ENCODE measurements at regions not wholly inside any gene's neighbourhood (a gene's known extent, or its start where the extent isn't known, plus 50 kb on each side); places are given as distances from the start of the nearest gene placed in this dataset.

DNA sequence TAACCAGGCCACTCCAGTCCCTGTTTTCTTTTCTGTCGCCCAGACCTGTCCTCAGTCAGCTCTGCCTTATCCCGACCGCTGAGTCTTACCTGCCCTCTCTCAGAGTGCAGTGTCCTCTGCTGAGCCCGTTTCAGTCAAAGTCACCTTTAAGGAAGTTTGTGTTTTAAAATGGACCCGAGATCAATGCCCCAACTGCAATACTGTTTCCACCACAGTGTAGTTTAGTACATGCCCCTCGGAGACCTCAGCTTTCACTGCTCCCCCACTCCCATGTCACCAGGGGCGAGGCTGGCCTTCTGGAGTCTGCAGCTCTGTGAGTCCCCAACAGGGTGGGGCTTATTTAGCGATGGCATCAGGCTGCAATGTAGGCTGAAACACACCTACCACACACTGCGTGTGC lies 248.4 kb upstream of the TSHZ3 start:
- peak in 1 of 2 donors; percentile 52 for DNase-seq (ENCODE audit: low spot score in 2 of 2)

GRCh38 chr19:31598730-31599238 lies 249.5 kb upstream of the TSHZ3 start:
- H3K4me3 ChIP-seq (ENCODE audit: low read depth, poor library complexity, severe bottlenecking), result no peak overlapping the region
- intact Hi-C loops (cut with DNase I; ENCODE audit: low total_unique reads), result no loop called here
- 87 to 88% methylated on average over 2 of the region's 2 CpGs for WGBS, 2 donors
- TF ChIP-seq, protein P1, sequence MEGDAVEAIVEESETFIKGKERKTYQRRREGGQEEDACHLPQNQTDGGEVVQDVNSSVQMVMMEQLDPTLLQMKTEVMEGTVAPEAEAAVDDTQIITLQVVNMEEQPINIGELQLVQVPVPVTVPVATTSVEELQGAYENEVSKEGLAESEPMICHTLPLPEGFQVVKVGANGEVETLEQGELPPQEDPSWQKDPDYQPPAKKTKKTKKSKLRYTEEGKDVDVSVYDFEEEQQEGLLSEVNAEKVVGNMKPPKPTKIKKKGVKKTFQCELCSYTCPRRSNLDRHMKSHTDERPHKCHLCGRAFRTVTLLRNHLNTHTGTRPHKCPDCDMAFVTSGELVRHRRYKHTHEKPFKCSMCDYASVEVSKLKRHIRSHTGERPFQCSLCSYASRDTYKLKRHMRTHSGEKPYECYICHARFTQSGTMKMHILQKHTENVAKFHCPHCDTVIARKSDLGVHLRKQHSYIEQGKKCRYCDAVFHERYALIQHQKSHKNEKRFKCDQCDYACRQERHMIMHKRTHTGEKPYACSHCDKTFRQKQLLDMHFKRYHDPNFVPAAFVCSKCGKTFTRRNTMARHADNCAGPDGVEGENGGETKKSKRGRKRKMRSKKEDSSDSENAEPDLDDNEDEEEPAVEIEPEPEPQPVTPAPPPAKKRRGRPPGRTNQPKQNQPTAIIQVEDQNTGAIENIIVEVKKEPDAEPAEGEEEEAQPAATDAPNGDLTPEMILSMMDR (IDR thresholded peaks at IDR 0.05), result no peak
- no peak for TF ChIP-seq POLR2A (IDR thresholded peaks at IDR 0.05)
- DNase-seq (ENCODE audit: low spot score in 2 of 2), result no peak

More for the DNA sequence above, 248.4 kb upstream of the TSHZ3 start:
- no peak overlapping the region for H3K4me3 ChIP-seq (ENCODE audit: low read depth, poor library complexity, severe bottlenecking)
- TF ChIP-seq, protein P1 (IDR thresholded peaks at IDR 0.05), result no peak
- TF ChIP-seq POLR2A (IDR thresholded peaks at IDR 0.05), result no peak
- 82 to 90% methylated on average over 9 of the region's 9 CpGs for WGBS, 2 donors
- intact Hi-C loops (cut with DNase I; ENCODE audit: low total_unique reads), result no loop called here

- no peak overlapping the region for H3K4me3 ChIP-seq (ENCODE audit: low read depth, poor library complexity, severe bottlenecking)
- DNase-seq (ENCODE audit: low spot score in 2 of 2), result peak in 1 of 2 donors; percentile 43
- TF ChIP-seq POLR2A (IDR thresholded peaks at IDR 0.05), result no peak
- TF ChIP-seq, protein P1 (IDR thresholded peaks at IDR 0.05), result no peak
- WGBS, 2 donors, result 74 to 76% methylated on average over 10 to 11 of the region's 11 CpGs
- intact Hi-C loops (cut with DNase I; ENCODE audit: low total_unique reads), result no loop called here
Observed at GRCh38 chr19:31600731-31601295, 251.6 kb upstream of the TSHZ3 start.

- DNase-seq (ENCODE audit: low spot score in 2 of 2), result no peak
- 88 to 94% methylated on average over 9 of the region's 9 CpGs for WGBS, 2 donors
- TF ChIP-seq POLR2A (IDR thresholded peaks at IDR 0.05), result no peak
- TF ChIP-seq, protein P1 (IDR thresholded peaks at IDR 0.05), result no peak
- no peak overlapping the region for H3K4me3 ChIP-seq (ENCODE audit: low read depth, poor library complexity, severe bottlenecking)
- intact Hi-C loops (cut with DNase I; ENCODE audit: low total_unique reads), result no loop called here
Observed at GRCh38 chr19:31601855-31602254, 252.6 kb upstream of the TSHZ3 start.

GRCh38 chr19:31602548-31602947 lies 253.3 kb upstream of the TSHZ3 start:
- intact Hi-C loops (cut with DNase I; ENCODE audit: low total_unique reads), result no loop called here
- WGBS, 2 donors, result 92 to 95% methylated on average over 4 of the region's 4 CpGs
- TF ChIP-seq, protein P1 (IDR thresholded peaks at IDR 0.05), result no peak
- TF ChIP-seq POLR2A (IDR thresholded peaks at IDR 0.05), result no peak
- no peak for DNase-seq (ENCODE audit: low spot score in 2 of 2)
- H3K4me3 ChIP-seq (ENCODE audit: low read depth, poor library complexity, severe bottlenecking), result no peak overlapping the region
